Kidney glomerular epithelial cell (primary cell): ENCODE measurements at regions not wholly inside any gene's neighbourhood (a gene's known extent, or its start where the extent isn't known, plus 50 kb on each side); places are given as distances from the start of the nearest gene placed in this dataset.

Experiments used
- DNase-seq: peaks from one replicate; lab custom pipeline; 2025; lab: John Stamatoyannopoulos, UW

DNA sequence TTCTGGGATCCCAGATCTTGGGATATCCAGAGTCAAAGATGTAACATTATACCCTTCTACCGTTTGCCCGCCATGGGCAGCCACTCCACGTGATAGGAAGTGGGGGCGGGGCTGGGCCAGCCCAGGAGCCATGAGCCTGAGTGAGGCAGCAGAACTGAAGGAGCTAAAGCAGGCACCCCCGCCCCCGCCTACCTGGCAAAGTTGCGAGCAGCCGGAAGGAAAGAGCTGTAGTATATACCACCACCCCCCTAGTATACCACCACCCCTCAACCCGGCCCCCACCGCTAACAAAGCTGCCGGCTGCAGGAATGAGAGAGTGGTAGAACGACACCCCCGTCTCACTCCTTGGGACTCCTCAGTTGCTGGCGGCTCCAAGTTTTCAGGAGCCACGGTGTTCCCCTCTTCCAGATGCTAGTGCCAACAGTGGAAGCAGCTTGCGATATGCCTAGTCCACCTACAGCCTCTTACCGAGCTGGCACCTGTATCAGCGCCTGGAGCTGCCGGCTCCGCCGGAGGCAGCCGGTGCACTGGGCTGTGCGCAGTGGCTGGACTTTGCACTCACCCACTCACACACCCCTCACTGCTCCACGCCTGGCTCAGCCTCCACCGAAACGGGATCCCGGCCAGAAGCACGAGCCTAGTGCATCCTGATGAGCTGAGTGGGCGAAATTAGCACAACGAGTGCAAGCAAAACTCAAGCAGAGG is 230.7 kb upstream of the PRR20A start:
- no peak for DNase-seq

- DNase-seq: no peak
Observed at GRCh38 chr13:56917966-56918365, 222.8 kb upstream of the PRR20A start.

DNA sequence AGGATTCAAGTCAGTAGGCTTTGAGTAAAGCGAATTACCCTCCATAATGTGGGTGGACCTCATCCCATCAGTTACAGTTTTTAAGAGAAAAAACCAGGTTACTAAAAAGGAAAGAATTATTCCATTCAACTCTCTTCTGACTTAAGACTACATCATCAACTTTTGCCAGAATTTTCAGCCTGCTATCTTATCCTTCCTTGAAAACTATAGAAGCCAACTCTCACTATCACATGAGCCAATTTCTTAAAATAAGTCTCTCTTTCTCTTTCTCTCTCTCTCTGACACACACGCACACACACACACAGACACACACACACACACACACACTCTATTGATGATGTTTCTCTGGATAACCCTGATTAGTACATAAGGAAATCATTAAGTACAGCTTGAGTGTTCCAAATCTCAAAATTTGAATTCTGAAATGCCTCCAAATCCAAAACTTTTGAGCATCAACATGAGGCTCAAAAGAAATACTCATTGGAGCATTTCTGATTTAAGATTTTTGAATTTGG is 217.0 kb upstream of the PRR20A start:
- no peak for DNase-seq

DNA sequence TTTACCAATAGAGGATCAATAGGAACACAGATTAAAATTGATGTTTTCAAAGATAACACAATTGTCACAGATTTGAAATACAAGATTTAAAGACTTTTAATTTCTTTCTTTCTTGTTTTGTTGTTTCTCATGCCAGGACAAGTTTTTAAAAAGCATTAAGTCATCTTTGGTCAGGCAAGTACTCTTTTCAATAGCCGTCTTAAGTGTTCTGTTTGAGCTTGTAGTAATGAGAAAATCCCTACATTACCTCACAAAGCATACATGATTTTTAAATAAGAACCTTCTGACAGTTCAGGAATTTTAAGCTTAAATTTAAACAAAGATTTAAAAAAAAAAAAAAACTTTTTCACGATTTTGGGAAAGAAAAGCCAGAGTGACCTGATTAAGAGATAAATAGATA is 216.3 kb upstream of the PRR20A start:
- DNase-seq: no peak

DNA sequence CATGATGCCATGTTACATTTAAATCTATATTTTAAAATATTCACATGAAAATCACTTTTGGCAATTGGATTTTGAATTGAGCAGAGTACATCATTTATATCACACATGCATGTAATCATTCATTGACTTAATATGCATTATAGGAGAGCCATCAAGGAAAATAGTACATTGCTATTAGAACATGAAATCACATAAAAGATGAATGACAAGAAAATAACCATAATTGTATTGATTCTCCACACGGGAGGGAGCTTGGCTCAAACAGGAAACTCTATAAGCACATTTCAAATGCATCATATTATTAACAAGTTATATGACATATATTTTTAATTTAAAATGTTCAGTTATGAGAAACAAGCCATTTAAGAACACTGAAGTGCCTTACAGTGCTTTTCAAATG is 208.6 kb upstream of the PRR20A start:
- no peak for DNase-seq

GRCh38 chr13:56953965-56954364 is 186.8 kb upstream of the PRR20A start:
- DNase-seq: no peak

GRCh38 chr13:56975647-56976046 is 165.1 kb upstream of the PRR20A start:
- no peak for DNase-seq

- DNase-seq: no peak
Observed at GRCh38 chr13:56980856-56981255, 159.9 kb upstream of the PRR20A start.

GRCh38 chr13:56986121-56986520 is 154.6 kb upstream of the PRR20A start:
- no peak for DNase-seq

DNA sequence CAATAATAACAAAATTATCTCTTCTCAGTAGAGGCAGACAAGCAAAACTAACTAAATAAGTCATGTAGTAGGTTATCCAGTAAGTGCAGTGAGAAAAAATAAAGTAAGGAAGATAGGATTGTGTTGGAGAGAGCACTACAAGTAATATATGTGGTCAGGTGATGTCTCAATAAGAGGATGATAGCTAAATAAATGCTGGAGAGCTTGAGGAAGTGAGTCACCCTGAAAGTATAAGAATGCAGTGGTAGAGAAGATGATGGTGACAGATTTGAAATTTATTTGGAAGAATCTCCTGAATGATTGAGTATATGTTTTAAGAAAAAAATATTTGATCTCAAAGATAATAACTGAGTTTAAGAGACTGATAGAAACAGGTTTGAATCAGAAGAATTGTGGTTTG is 152.2 kb upstream of the PRR20A start:
- no peak for DNase-seq

DNA sequence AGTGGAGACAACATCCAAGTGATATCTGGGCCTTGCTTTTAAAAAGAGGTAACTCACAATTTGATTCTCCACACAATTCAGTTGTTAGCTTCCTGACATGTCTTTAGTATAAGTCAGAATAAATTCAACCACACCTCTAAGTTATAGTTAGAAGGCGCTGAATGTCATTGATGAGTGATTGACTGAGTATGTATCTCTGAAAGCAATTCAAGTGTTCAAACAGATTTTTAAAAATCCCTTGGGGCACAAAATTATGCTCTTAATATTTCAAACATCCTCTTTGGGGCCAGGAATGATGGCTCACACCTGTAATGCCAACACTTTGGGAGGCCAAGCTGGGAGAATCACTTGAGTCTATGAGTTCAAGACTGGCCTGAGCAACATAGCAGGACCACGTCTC is 137.0 kb upstream of the PRR20A start:
- DNase-seq: no peak

DNA sequence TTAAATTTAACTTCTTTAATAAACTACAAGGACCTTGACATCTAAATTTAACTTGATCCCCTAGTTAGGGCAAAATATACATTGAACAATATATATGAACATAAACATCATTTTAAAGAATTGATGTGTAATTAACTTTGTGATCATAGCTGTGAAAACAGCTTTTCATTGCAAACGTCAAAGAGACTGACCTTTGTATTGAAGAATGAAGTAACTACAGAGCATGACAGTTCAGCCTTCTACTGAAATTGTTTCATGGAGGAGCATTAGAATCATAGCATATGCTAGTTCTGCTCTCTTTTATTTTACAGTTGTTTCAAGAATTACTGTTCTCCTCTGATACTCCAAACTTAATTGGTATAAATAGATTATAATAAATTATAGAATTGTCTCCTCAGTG is 123.4 kb upstream of the PRR20A start:
- DNase-seq: no peak

- no peak for DNase-seq
Observed at GRCh38 chr13:57018915-57019314, 121.8 kb upstream of the PRR20A start.

DNA sequence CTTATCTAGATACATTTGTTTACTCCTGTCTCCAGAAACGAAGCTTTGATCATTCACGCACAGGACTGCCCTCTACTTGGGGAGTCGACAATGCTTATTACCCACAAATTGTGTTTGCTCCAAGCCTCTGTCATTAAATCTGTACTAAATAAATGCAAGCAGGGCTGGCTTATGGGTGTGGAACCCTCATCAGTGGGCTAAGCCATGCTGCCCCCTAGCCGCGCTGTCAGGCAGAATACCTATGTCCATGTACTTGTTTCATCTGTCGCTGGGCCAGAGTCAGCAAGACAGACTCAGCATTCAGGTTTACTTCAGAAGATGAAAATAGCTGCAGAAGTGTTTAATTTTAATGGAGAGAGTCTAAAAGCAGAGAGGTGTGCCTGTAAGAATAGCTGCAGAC is 110.0 kb upstream of the PRR20A start:
- no peak for DNase-seq

DNA sequence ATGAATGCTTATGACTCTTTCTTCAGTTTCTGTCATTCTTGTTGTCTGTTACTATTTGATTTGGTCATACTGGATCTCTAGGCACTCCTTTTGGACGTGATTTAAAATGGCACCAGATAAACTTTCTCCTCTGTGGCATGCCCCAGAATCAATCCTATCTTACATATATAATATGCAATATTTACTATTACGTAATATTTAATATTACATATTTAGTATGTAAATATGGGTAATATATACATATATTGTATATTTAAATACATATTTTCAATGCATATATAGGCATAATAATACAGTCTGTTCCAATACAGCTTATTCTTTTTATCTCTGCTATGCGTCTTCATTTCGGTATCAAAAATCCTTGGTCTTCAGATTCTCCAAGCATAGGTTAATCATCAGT is 104.4 kb upstream of the PRR20A start:
- no peak for DNase-seq

DNA sequence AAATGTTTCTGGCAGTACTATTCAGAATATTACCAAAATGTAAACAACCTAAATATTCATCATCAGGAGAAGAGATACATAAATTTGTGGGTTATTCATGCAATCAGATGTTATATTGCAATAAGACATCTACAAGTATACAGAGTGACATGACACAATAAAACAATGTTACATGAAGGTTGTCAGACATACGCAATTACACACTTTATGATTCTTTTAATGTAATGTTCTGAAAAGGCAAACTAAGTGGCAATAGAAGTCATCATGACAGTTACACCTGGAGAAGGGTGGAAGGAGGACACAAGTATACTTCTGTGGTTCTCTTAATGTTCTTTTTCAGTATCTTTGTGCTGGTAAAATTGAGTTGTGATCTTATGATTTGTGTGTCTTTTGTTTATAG is 95.8 kb upstream of the PRR20A start:
- no peak for DNase-seq

- DNase-seq: no peak
Observed at GRCh38 chr13:57045826-57046546, 94.7 kb upstream of the PRR20A start.

- DNase-seq: no peak
Observed at GRCh38 chr13:57056601-57057180, 84.0 kb upstream of the PRR20A start.

GRCh38 chr13:57063007-57063406 is 77.7 kb upstream of the PRR20A start:
- no peak for DNase-seq

GRCh38 chr13:57073983-57074382 is 66.7 kb upstream of the PRR20A start:
- no peak for DNase-seq

DNA sequence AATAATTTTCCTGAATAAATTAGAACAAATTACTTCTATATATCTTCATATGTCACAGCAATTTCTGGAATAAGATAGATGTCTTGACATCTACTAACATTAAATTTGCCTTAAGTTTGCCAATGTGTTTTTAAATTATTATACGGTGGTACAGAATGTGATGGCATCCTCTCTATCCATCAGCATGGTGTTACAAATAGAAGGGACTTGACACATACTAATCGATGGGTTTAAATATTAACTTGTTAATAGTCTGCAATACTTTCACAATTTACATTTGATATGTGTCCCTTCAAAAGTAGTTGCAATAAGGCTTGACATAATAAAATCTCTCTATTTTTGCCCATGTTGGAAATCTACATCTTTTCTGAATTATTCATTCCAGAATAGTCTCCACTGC is 65.1 kb upstream of the PRR20A start:
- no peak for DNase-seq

DNA sequence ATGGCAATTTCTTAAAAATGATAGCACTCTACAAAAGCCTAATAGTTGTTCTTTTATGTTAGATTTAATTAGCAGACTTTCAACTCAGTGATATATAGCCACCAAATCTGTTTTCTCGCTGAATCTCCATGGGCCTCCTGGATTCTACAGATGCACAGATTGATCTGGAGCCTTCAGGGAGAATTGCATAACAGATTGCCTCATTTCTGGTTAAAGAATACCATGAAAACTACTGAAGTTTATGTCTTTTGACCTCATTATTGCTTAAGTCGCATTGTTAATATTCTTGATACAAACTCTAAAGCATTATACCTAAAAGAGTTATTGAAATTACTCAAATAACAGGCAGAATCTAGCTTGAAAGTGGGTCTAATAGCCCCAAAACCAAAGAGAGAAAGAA is 53.7 kb upstream of the PRR20A start:
- no peak for DNase-seq
